Suppressor macrophage treated with lipopolysaccharide for 1 hour (primary cell): ENCODE measurements at regions not wholly inside any gene's neighbourhood (a gene's known extent, or its start where the extent isn't known, plus 50 kb on each side); places are given as distances from the start of the nearest gene placed in this dataset.
"Not testable (repeated sequence)": the region's sequence is repeated elsewhere in the genome, so short reads cannot be mapped to it uniquely, and the experiment has no call there.

Source experiments
- DNase-seq, 3 donors: peaks; one replicate each; pipeline ENCODE4 v3.0.0-alpha.2; 2020 to 2022

- DNase-seq: no peak
Measured at GRCh38 chr5:136738829-136739228, 373.5 kb upstream of the TRPC7 start.

- DNase-seq: no peak
Measured at GRCh38 chr5:136736021-136736420, 370.7 kb upstream of the TRPC7 start.

- not testable (repeated sequence) for DNase-seq
Measured at GRCh38 chr5:136735611-136736010, 370.3 kb upstream of the TRPC7 start.

- no peak for DNase-seq
Measured at GRCh38 chr5:136734628-136735027, 369.3 kb upstream of the TRPC7 start.

GRCh38 chr5:136732751-136733150 is 367.4 kb upstream of the TRPC7 start:
- no peak for DNase-seq

GRCh38 chr5:136731241-136731900 is 366.0 kb upstream of the TRPC7 start:
- DNase-seq: no peak

- no peak for DNase-seq
Measured at GRCh38 chr5:136730426-136730825, 365.1 kb upstream of the TRPC7 start.

GRCh38 chr5:136729901-136730355 is 364.6 kb upstream of the TRPC7 start:
- DNase-seq: no peak

GRCh38 chr5:136726506-136726905 is 361.2 kb upstream of the TRPC7 start:
- no peak for DNase-seq

- no peak for DNase-seq
Measured at GRCh38 chr5:136724161-136724560, 358.8 kb upstream of the TRPC7 start.

GRCh38 chr5:136722581-136722980 is 357.2 kb upstream of the TRPC7 start:
- DNase-seq: no peak

- no peak for DNase-seq
Measured at GRCh38 chr5:136722086-136722485, 356.7 kb upstream of the TRPC7 start.

- no peak for DNase-seq
Measured at GRCh38 chr5:136720674-136721073, 355.3 kb upstream of the TRPC7 start.

- no peak for DNase-seq
Measured at GRCh38 chr5:136717917-136718316, 352.6 kb upstream of the TRPC7 start.

- no peak for DNase-seq
Measured at GRCh38 chr5:136714286-136714685, 348.9 kb upstream of the TRPC7 start.

GRCh38 chr5:136712628-136713027 is 347.3 kb upstream of the TRPC7 start:
- no peak for DNase-seq

- no peak for DNase-seq
Measured at GRCh38 chr5:136710834-136711233, 345.5 kb upstream of the TRPC7 start.

- DNase-seq: no peak
Measured at GRCh38 chr5:136703706-136704105, 338.4 kb upstream of the TRPC7 start.

GRCh38 chr5:136703036-136703435 is 337.7 kb upstream of the TRPC7 start:
- DNase-seq: no peak

- DNase-seq: no peak
Measured at GRCh38 chr5:136701191-136701590, 335.8 kb upstream of the TRPC7 start.

- DNase-seq: no peak
Measured at GRCh38 chr5:136699651-136700050, 334.3 kb upstream of the TRPC7 start.

GRCh38 chr5:136698970-136699369 is 333.6 kb upstream of the TRPC7 start:
- no peak for DNase-seq

GRCh38 chr5:136694258-136694657 is 328.9 kb upstream of the TRPC7 start:
- DNase-seq: no peak

GRCh38 chr5:136689552-136689951 is 324.2 kb upstream of the TRPC7 start:
- DNase-seq: no peak

- no peak for DNase-seq
Measured at GRCh38 chr5:136686192-136686872, 321.0 kb upstream of the TRPC7 start.
